DOHH2 (cell line): ENCODE measurements at regions not wholly inside any gene's neighbourhood (a gene's known extent, or its start where the extent isn't known, plus 50 kb on each side); places are given as distances from the start of the nearest gene placed in this dataset.

ENCODE experiments used
- H3F3A ChIP-seq: fragments of 200-600 bp; sonication (generic), shearing (Covaris generic); 2 replicates; pipeline ENCODE4 v1.6.0; 2016; ENCODE audit warnings: antibody characterized with exemption, mild to moderate bottlenecking; ENCODE audit not compliant: control insufficient read depth, insufficient read depth
- H3K27ac ChIP-seq: fragments of 200-600 bp; sonication (generic); 2 replicates; pipeline ENCODE4 v1.5.1; 2014; ENCODE audit warnings: low read depth, mild to moderate bottlenecking, low read length, moderate library complexity
- H3K27me3 ChIP-seq: fragments of 200-600 bp; sonication (generic); 2 replicates; pipeline ENCODE4 v1.6.1; 2014; ENCODE audit warnings: mild to moderate bottlenecking, low read length, mixed read lengths; ENCODE audit not compliant: control insufficient read depth
- H3K36me3 ChIP-seq: fragments of 200-600 bp; sonication (generic); 2 replicates; pipeline ENCODE4 v1.6.1; 2014; ENCODE audit warnings: mild to moderate bottlenecking, low read length, moderate library complexity, mixed read lengths; ENCODE audit not compliant: control insufficient read depth
- H3K4me1 ChIP-seq: fragments of 200-600 bp; sonication (generic); 2 replicates; pipeline ENCODE4 v1.6.1; 2014; ENCODE audit warnings: mild to moderate bottlenecking, low read length, mixed read lengths; ENCODE audit not compliant: control insufficient read depth
- H3K4me2 ChIP-seq: fragments of 200-600 bp; sonication (generic); 2 replicates; pipeline ENCODE4 v1.6.0; 2014; ENCODE audit warnings: mild to moderate bottlenecking, low read length, moderate library complexity
- H3K4me3 ChIP-seq: fragments of 200-600 bp; sonication (generic); 2 replicates; pipeline ENCODE4 v1.5.1; 2014; ENCODE audit warnings: mild to moderate bottlenecking, low read length, mixed read lengths
- H3K79me2 ChIP-seq: fragments of 200-600 bp; sonication (generic); 2 replicates; pipeline ENCODE4 v1.6.1; 2014; ENCODE audit warnings: mild to moderate bottlenecking, low read length, mixed read lengths; ENCODE audit not compliant: control insufficient read depth
- H3K9me2 ChIP-seq: fragments of 200-600 bp; sonication (generic); replicated peaks from 2 replicates; pipeline ENCODE4 v1.6.1; 2014; ENCODE audit warnings: mild to moderate bottlenecking, low read length, mixed read lengths; ENCODE audit not compliant: control insufficient read depth
- H3K9me3 ChIP-seq: fragments of 200-600 bp; sonication (generic); 2 replicates; pipeline ENCODE4 v1.6.1; 2014; ENCODE audit warnings: antibody characterized with exemption, low read length, mixed read lengths; ENCODE audit not compliant: control insufficient read depth, insufficient read depth
- H4K20me1 ChIP-seq: fragments of 200-600 bp; sonication (generic); 2 replicates; pipeline ENCODE4 v1.6.0; 2014; ENCODE audit warnings: low read depth, mild to moderate bottlenecking, antibody characterized with exemption, low read length, moderate library complexity; ENCODE audit not compliant: control insufficient read depth, insufficient read depth
- CTCF ChIP-seq: fragments of 200-600 bp; sonication (generic); IDR thresholded peaks from one replicate; pipeline ENCODE4 v1.5.1; 2014; ENCODE audit warnings: antibody characterized with exemption, mild to moderate bottlenecking, low read depth, low read length; ENCODE audit not compliant: poor library complexity, severe bottlenecking
- EZH2phosphoT487 ChIP-seq: fragments of 200-600 bp; sonication (generic); IDR thresholded peaks from 2 replicates; pipeline ENCODE4 v1.6.1; 2017; ENCODE audit warnings: borderline replicate concordance, mild to moderate bottlenecking, antibody characterized with exemption, low read length, moderate library complexity, mixed read lengths

- H3K27me3 ChIP-seq = no peaks in the 10 kb centered on the region
- H3K9me3 ChIP-seq = no peaks in the 10 kb centered on the region
- no peaks in the 10 kb centered on the region for H3K79me2 ChIP-seq
- no peak for TF ChIP-seq EZH2phosphoT487
- TF ChIP-seq CTCF = no peak
- H3K27ac ChIP-seq = no peak overlapping the region
- H3K36me3 ChIP-seq = no peaks in the 10 kb centered on the region
- H3F3A ChIP-seq = no peaks in the 10 kb centered on the region
- no peak overlapping the region for H3K4me2 ChIP-seq
- H3K9me2 ChIP-seq = no peaks in the 10 kb centered on the region
- H3K4me3 ChIP-seq = no peak overlapping the region
- H4K20me1 ChIP-seq = no peaks in the 10 kb centered on the region
- H3K4me1 ChIP-seq = no peaks in the 10 kb centered on the region
These were observed 173.0 kb downstream of the DDX1 start for GRCh38 chr2:15764683-15765011.

DNA sequence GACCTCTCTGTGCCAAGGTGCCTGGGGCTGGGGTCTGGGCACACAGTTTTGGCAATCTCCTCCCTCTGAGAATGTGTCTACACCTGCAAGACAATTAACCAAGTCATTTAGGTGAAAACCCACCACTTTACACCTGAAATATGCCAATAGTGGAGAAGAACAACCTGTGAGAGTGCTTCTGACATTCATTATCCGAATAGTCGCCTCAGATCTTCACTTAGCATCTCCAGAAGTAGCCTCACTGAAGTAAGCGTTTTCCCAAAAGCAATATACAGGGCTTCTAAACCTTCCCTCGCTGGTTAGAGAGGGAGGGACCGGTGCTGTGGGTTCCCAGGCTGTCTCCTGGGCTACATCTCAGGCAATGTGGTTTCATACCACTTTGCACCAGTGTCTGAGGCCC lies 173.5 kb downstream of the DDX1 start:
- Histone ChIP-seq H3K9me2 (no peaks in the 10 kb centered on the region), H3K27ac (no peak overlapping the region), H3F3A (no peaks in the 10 kb centered on the region), H4K20me1 (no peaks in the 10 kb centered on the region), H3K4me1 (no peaks in the 10 kb centered on the region), H3K9me3 (no peaks in the 10 kb centered on the region), H3K27me3 (no peaks in the 10 kb centered on the region), H3K36me3 (no peaks in the 10 kb centered on the region), H3K4me3 (no peak overlapping the region), H3K79me2 (no peaks in the 10 kb centered on the region), H3K4me2 (no peak overlapping the region)
- TF ChIP-seq CTCF (no peak), EZH2phosphoT487 (no peak)

GRCh38 chr2:15765686-15766302 lies 174.1 kb downstream of the DDX1 start:
- TF ChIP-seq CTCF (no peak), EZH2phosphoT487 (no peak)
- H3K27me3 ChIP-seq = no peaks in the 10 kb centered on the region
- H3K4me3 ChIP-seq = no peak overlapping the region

More at GRCh38 chr2:15765686-15766302, 174.1 kb downstream of the DDX1 start:
- no peaks in the 10 kb centered on the region for H3K4me1 ChIP-seq
- H3K36me3 ChIP-seq = no peaks in the 10 kb centered on the region
- H3K27ac ChIP-seq = no peak overlapping the region
- no peaks in the 10 kb centered on the region for H3F3A ChIP-seq
- no peaks in the 10 kb centered on the region for H3K79me2 ChIP-seq
- H4K20me1 ChIP-seq = no peaks in the 10 kb centered on the region
- H3K9me3 ChIP-seq = no peaks in the 10 kb centered on the region
- H3K9me2 ChIP-seq = no peaks in the 10 kb centered on the region
- no peak overlapping the region for H3K4me2 ChIP-seq
